Smooth muscle cell (in vitro differentiated cells): ENCODE measurements at regions not wholly inside any gene's neighbourhood (a gene's known extent, or its start where the extent isn't known, plus 50 kb on each side); places are given as distances from the start of the nearest gene placed in this dataset.

ENCODE experiments used
- DNase-seq: peaks from one replicate; lab custom pipeline; 2025; ENCODE audit not compliant: unreplicated experiment; lab: John Stamatoyannopoulos, UW
- H2AFZ ChIP-seq: fragments of 200-600 bp; sonication (generic); 2 replicates; pipeline ENCODE4 v1.6.0; 2016; ENCODE audit warnings: antibody characterized with exemption, low read depth, mild to moderate bottlenecking
- H3F3A ChIP-seq: fragments of 200-600 bp; sonication (generic); 2 replicates; pipeline ENCODE4 v1.6.0; 2017; ENCODE audit warnings: antibody characterized with exemption, low read depth
- H3K27ac ChIP-seq: fragments of 200-600 bp; sonication (generic); 2 replicates; pipeline ENCODE4 v1.5.1; 2016; ENCODE audit warnings: low read depth, mild to moderate bottlenecking
- H3K27me3 ChIP-seq: fragments of 200-600 bp; sonication (generic); 2 replicates; pipeline ENCODE4 v1.6.1; 2016; ENCODE audit warnings: low read depth, mild to moderate bottlenecking
- H3K36me3 ChIP-seq: fragments of 200-600 bp; sonication (generic); 2 replicates; pipeline ENCODE4 v1.5.1; 2016; ENCODE audit warnings: low read depth
- H3K4me1 ChIP-seq: fragments of 200-600 bp; sonication (generic); 2 replicates; pipeline ENCODE4 v1.5.1; 2016; ENCODE audit warnings: low read depth
- H3K4me2 ChIP-seq: fragments of 200-600 bp; sonication (generic); 2 replicates; pipeline ENCODE4 v1.6.0; 2016; ENCODE audit warnings: mild to moderate bottlenecking
- H3K4me3 ChIP-seq: fragments of 200-600 bp; sonication (generic); 2 replicates; pipeline ENCODE4 v1.5.1; 2016; ENCODE audit warnings: mild to moderate bottlenecking
- H3K79me2 ChIP-seq: fragments of 200-600 bp; sonication (generic); 2 replicates; pipeline ENCODE4 v1.6.0; 2016; ENCODE audit warnings: low read depth, mild to moderate bottlenecking
- H3K9ac ChIP-seq: fragments of 200-600 bp; sonication (generic); 2 replicates; pipeline ENCODE4 v1.6.0; 2016; ENCODE audit warnings: low read depth
- H3K9me3 ChIP-seq: fragments of 200-600 bp; sonication (generic); replicated peaks from 2 replicates; pipeline ENCODE4 v1.5.1; 2016; ENCODE audit warnings: low read depth
- H4K20me1 ChIP-seq: fragments of 200-600 bp; sonication (generic); 2 replicates; pipeline ENCODE4 v1.6.0; 2016; ENCODE audit warnings: low read depth
- CTCF ChIP-seq: fragments of 200-600 bp; sonication (generic); IDR thresholded peaks from 2 replicates; pipeline ENCODE4 v1.5.1; 2017; ENCODE audit warnings: borderline replicate concordance, mild to moderate bottlenecking, antibody characterized with exemption; ENCODE audit not compliant: insufficient read depth, poor library complexity, severe bottlenecking
- WGBS: methylation state at CpG from one replicate; pipeline ENCODE4 v1.1.7; 2016; ENCODE audit warnings: low lambda C conversion rate; 5-methylcytosine and 5-hydroxymethylcytosine counted together

GRCh38 chr20:17816804-17817587 is 117.2 kb downstream of the BANF2 start:
- Histone ChIP-seq H3K36me3 (no peaks in the 10 kb centered on the region), H3K4me3 (no peak overlapping the region), H3K9ac (no peak overlapping the region), H3K4me1 (no peaks in the 10 kb centered on the region), H3K27me3 (no peaks in the 10 kb centered on the region), H3K27ac (no peak overlapping the region), H3K4me2 (no peak overlapping the region), H3K79me2 (no peaks in the 10 kb centered on the region), H2AFZ (no peak overlapping the region), H3F3A (no peaks in the 10 kb centered on the region), H3K9me3 (no peaks in the 10 kb centered on the region), H4K20me1 (no peaks in the 10 kb centered on the region)
- no peak for TF ChIP-seq CTCF
- no peak for DNase-seq
- 90% methylated on average over 13 of the region's 13 CpGs for WGBS

GRCh38 chr20:17811628-17811965 is 111.8 kb downstream of the BANF2 start:
- no peaks in the 10 kb centered on the region for H3K79me2 ChIP-seq
- WGBS = 90% methylated on average over 4 of the region's 4 CpGs
- no peak for DNase-seq

GRCh38 chr20:17810847-17811627 is 111.3 kb downstream of the BANF2 start:
- Histone ChIP-seq H3K4me2 (no peak overlapping the region), H3K27me3 (no peaks in the 10 kb centered on the region), H3K36me3 (no peaks in the 10 kb centered on the region), H2AFZ (no peak overlapping the region), H3F3A (peaks cover 8% of the 10 kb centered on the region), H3K79me2 (no peaks in the 10 kb centered on the region), H3K27ac (no peak overlapping the region), H3K9ac (no peak overlapping the region), H4K20me1 (no peaks in the 10 kb centered on the region), H3K4me1 (peaks cover 4% of the 10 kb centered on the region), H3K4me3 (no peak overlapping the region), H3K9me3 (no peaks in the 10 kb centered on the region)
- 95% methylated on average over 9 of the region's 9 CpGs for WGBS
- DNase-seq = no peak
- TF ChIP-seq CTCF = no peak

More at GRCh38 chr20:17811628-17811965, 111.8 kb downstream of the BANF2 start:
- Histone ChIP-seq H3K9ac (no peak overlapping the region), H3K4me1 (peaks cover 4% of the 10 kb centered on the region), H3K36me3 (no peaks in the 10 kb centered on the region), H3K27me3 (no peaks in the 10 kb centered on the region), H3K4me3 (no peak overlapping the region), H3K9me3 (no peaks in the 10 kb centered on the region), H4K20me1 (no peaks in the 10 kb centered on the region), H3F3A (peaks cover 5% of the 10 kb centered on the region), H3K27ac (no peak overlapping the region), H3K4me2 (no peak overlapping the region), H2AFZ (no peak overlapping the region)
- no peak for TF ChIP-seq CTCF
